ACC112 (cell line): ENCODE measurements at regions not wholly inside any gene's neighbourhood (a gene's known extent, or its start where the extent isn't known, plus 50 kb on each side); places are given as distances from the start of the nearest gene placed in this dataset.
"Not testable (repeated sequence)": the region's sequence is repeated elsewhere in the genome, so short reads cannot be mapped to it uniquely, and the experiment has no call there.

ENCODE experiments used
- H2AFZ ChIP-seq: fragments of 200-600 bp; sonication (generic); one replicate; pipeline ENCODE4 v1.6.0; 2017; ENCODE audit warnings: antibody characterized with exemption, low read length; ENCODE audit not compliant: unreplicated experiment
- H3K27ac ChIP-seq: fragments of 200-600 bp; sonication (generic); 2 replicates; pipeline ENCODE4 v1.5.1; 2014; ENCODE audit warnings: low read depth, mild to moderate bottlenecking, antibody characterized with exemption, low read length, moderate library complexity
- H3K27me3 ChIP-seq: fragments of 200-600 bp; sonication (generic); 2 replicates; pipeline ENCODE4 v1.6.1; 2014; ENCODE audit warnings: mild to moderate bottlenecking, antibody characterized with exemption, low read length, moderate library complexity, mixed read lengths; ENCODE audit not compliant: insufficient read depth
- H3K36me3 ChIP-seq: fragments of 200-600 bp; sonication (generic); 2 replicates; pipeline ENCODE4 v1.6.1; 2016; ENCODE audit warnings: mild to moderate bottlenecking, antibody characterized with exemption, low read length, moderate library complexity, mixed read lengths; ENCODE audit not compliant: insufficient read depth
- H3K4me1 ChIP-seq: fragments of 200-600 bp; sonication (generic); one replicate; pipeline ENCODE4 v1.6.1; 2016; ENCODE audit warnings: low read length, mixed read lengths; ENCODE audit not compliant: insufficient read depth, unreplicated experiment, control insufficient read depth
- H3K4me3 ChIP-seq: fragments of 200-600 bp; sonication (generic); 2 replicates; pipeline ENCODE4 v1.5.1; 2014; ENCODE audit warnings: mild to moderate bottlenecking, low read depth, low read length
- H3K79me2 ChIP-seq: fragments of 200-600 bp; sonication (generic); one replicate; pipeline ENCODE4 v1.6.0; 2016; ENCODE audit warnings: low read length; ENCODE audit not compliant: control insufficient read depth, unreplicated experiment, insufficient read depth

GRCh38 chr21:17386498-17386897 lies 126.3 kb upstream of the CXADR start:
- Histone ChIP-seq H3K27me3 (peaks cover 13% of the 10 kb centered on the region), H3K79me2 (no peaks in the 10 kb centered on the region), H3K27ac (no peak overlapping the region), H2AFZ (no peak overlapping the region), H3K4me1 (no peaks in the 10 kb centered on the region), H3K36me3 (no peaks in the 10 kb centered on the region), H3K4me3 (no peak overlapping the region)

GRCh38 chr21:17387030-17387617 lies 125.7 kb upstream of the CXADR start:
- Histone ChIP-seq H3K79me2 (no peaks in the 10 kb centered on the region), H3K36me3 (no peaks in the 10 kb centered on the region), H3K27me3 (peaks cover 13% of the 10 kb centered on the region), H2AFZ (no peak overlapping the region), H3K27ac (no peak overlapping the region), H3K4me1 (no peaks in the 10 kb centered on the region), H3K4me3 (no peak overlapping the region)

GRCh38 chr21:17388226-17388625 lies 124.6 kb upstream of the CXADR start:
- Histone ChIP-seq H2AFZ (no peak overlapping the region), H3K27me3 (peaks cover 13% of the 10 kb centered on the region), H3K4me1 (no peaks in the 10 kb centered on the region), H3K36me3 (no peaks in the 10 kb centered on the region), H3K79me2 (no peaks in the 10 kb centered on the region), H3K4me3 (no peak overlapping the region), H3K27ac (no peak overlapping the region)

GRCh38 chr21:17389311-17389710 lies 123.5 kb upstream of the CXADR start:
- H3K79me2 ChIP-seq, result no peaks in the 10 kb centered on the region
- no peaks in the 10 kb centered on the region for H3K36me3 ChIP-seq
- H3K27ac ChIP-seq, result no peak overlapping the region
- H2AFZ ChIP-seq, result no peak overlapping the region
- H3K4me3 ChIP-seq, result no peak overlapping the region
- H3K4me1 ChIP-seq, result no peaks in the 10 kb centered on the region
- peaks cover 13% of the 10 kb centered on the region for H3K27me3 ChIP-seq

- Histone ChIP-seq H3K27ac (no peak overlapping the region), H3K36me3 (no peaks in the 10 kb centered on the region), H3K27me3 (peaks cover 10% of the 10 kb centered on the region), H3K4me3 (no peak overlapping the region), H2AFZ (no peak overlapping the region), H3K4me1 (no peaks in the 10 kb centered on the region), H3K79me2 (no peaks in the 10 kb centered on the region)
These were observed 122.3 kb upstream of the CXADR start for GRCh38 chr21:17390569-17390968.

GRCh38 chr21:17391811-17392340 lies 121.0 kb upstream of the CXADR start:
- Histone ChIP-seq H3K36me3 (no peaks in the 10 kb centered on the region), H3K79me2 (no peaks in the 10 kb centered on the region), H3K27me3 (no peaks in the 10 kb centered on the region; the same call in 1 of the 2 replicates), H2AFZ (no peak overlapping the region), H3K4me3 (no peak overlapping the region), H3K4me1 (no peaks in the 10 kb centered on the region), H3K27ac (no peak overlapping the region)

GRCh38 chr21:17393413-17393812 lies 119.4 kb upstream of the CXADR start:
- H3K27me3 ChIP-seq, result no peaks in the 10 kb centered on the region; the same call in 1 of the 2 replicates
- H2AFZ ChIP-seq, result no peak overlapping the region
- H3K36me3 ChIP-seq, result no peaks in the 10 kb centered on the region
- no peaks in the 10 kb centered on the region for H3K79me2 ChIP-seq
- H3K27ac ChIP-seq, result no peak overlapping the region
- H3K4me3 ChIP-seq, result no peak overlapping the region
- H3K4me1 ChIP-seq, result no peaks in the 10 kb centered on the region

- Histone ChIP-seq H3K36me3 (no peaks in the 10 kb centered on the region), H3K4me1 (no peaks in the 10 kb centered on the region), H3K27me3 (peaks cover 11% of the 10 kb centered on the region; the same call in 1 of the 2 replicates), H3K4me3 (no peak overlapping the region), H2AFZ (no peak overlapping the region), H3K79me2 (no peaks in the 10 kb centered on the region), H3K27ac (no peak overlapping the region)
These were observed 115.9 kb upstream of the CXADR start for GRCh38 chr21:17396948-17397347.

- Histone ChIP-seq H3K4me3 (no peak overlapping the region), H3K27me3 (peaks cover 16% of the 10 kb centered on the region; the same call in 1 of the 2 replicates), H2AFZ (no peak overlapping the region), H3K27ac (no peak overlapping the region), H3K79me2 (no peaks in the 10 kb centered on the region), H3K4me1 (no peaks in the 10 kb centered on the region), H3K36me3 (no peaks in the 10 kb centered on the region)
These were observed 115.1 kb upstream of the CXADR start for GRCh38 chr21:17397703-17398102.

GRCh38 chr21:17398954-17399353 lies 113.9 kb upstream of the CXADR start:
- H3K4me1 ChIP-seq, H3K27ac ChIP-seq, H3K36me3 ChIP-seq, H2AFZ ChIP-seq, H3K79me2 ChIP-seq, H3K4me3 ChIP-seq: not testable (repeated sequence)
- H3K27me3 ChIP-seq, result peaks cover 22% of the 10 kb centered on the region; the same call in 1 of the 2 replicates

- H3K27ac ChIP-seq, result no peak overlapping the region
- H3K4me3 ChIP-seq, result no peak overlapping the region
- H3K36me3 ChIP-seq, result no peaks in the 10 kb centered on the region
- no peak overlapping the region for H2AFZ ChIP-seq
- H3K4me1 ChIP-seq, result no peaks in the 10 kb centered on the region
- H3K27me3 ChIP-seq, result peaks cover 31% of the 10 kb centered on the region; the same call in 1 of the 2 replicates
- H3K79me2 ChIP-seq, result no peaks in the 10 kb centered on the region
These were observed 109.9 kb upstream of the CXADR start for GRCh38 chr21:17402937-17403336.
